Esophagus squamous epithelium (tissue), 5 donors: ENCODE measurements at regions not wholly inside any gene's neighbourhood (a gene's known extent, or its start where the extent isn't known, plus 50 kb on each side); places are given as distances from the start of the nearest gene placed in this dataset.

Source experiments
- DNase-seq: peaks from one replicate; lab custom pipeline; 2025; lab: John Stamatoyannopoulos, UW
- H3K27ac ChIP-seq, 4 donors: fragments of 200-600 bp; sonication (generic); one replicate each; pipeline ENCODE4 v1.5.1; 2016 to 2019; ENCODE audit warnings: mild to moderate bottlenecking in 1 of 4
- H3K27me3 ChIP-seq, 4 donors: fragments of 200-600 bp; sonication (generic); 1 replicate in 3 of 4; 2 replicates in 1 of 4; pipeline versions ENCODE4 v1.5.1 to v1.6.0; 2017 to 2021; ENCODE audit warnings: antibody characterized with exemption in 1 of 4
- H3K36me3 ChIP-seq, 3 donors: fragments of 200-600 bp; sonication (generic); one replicate each; pipeline ENCODE4 v1.5.1; 2016 to 2019
- H3K4me1 ChIP-seq, 3 donors: fragments of 200-600 bp; sonication (generic); one replicate each; pipeline ENCODE4 v1.5.1; 2017 to 2019
- H3K4me3 ChIP-seq, 4 donors: fragments of 200-600 bp; sonication (generic); 1 replicate in 3 of 4; 2 replicates in 1 of 4; pipeline ENCODE4 v1.5.1; 2016 to 2019; ENCODE audit warnings: mild to moderate bottlenecking in 2 of 4, moderate library complexity in 1 of 4
- H3K9me3 ChIP-seq, 3 donors: fragments of 200-600 bp; sonication (generic); one replicate each; pipeline ENCODE4 v1.5.1; 2016 to 2019
- POLR2A ChIP-seq, 4 donors: fragments of 450-650 bp; IDR thresholded peaks; one replicate each; pipeline ENCODE4 v1.6.1; 2017; ENCODE audit warnings: antibody characterized with exemption in 4 of 4, mild to moderate bottlenecking in 4 of 4, moderate library complexity in 3 of 4
- WGBS, 2 donors: methylation state at CpG; one replicate each; pipeline ENCODE4 v1.1.5; 2018; 5-methylcytosine and 5-hydroxymethylcytosine counted together
- intact Hi-C: fragments of 100-400 bp; cut with DNase I; formaldehyde crosslinking; loops from one replicate; pipeline ENCODE4 v1.15.0; 2022
- TF ChIP-seq, protein P1 (sequence below), 6 experiments: fragments of 450-650 bp in 4 of 6; fragments of 200-600 bp in 2 of 6; sonication (generic) in 2 of 6; IDR thresholded peaks; one replicate each; pipeline ENCODE4 v1.5.1; 2016 to 2019; ENCODE audit warnings: antibody characterized with exemption in 6 of 6, mild to moderate bottlenecking in 4 of 6, moderate library complexity in 4 of 6
- donor health status: DM: yes; HTN: yes; CAD: no.

GRCh38 chr14:84361476-84361875, 1168.5 kb upstream of the FLRT2 start:
- WGBS, 2 donors = 57 to 60% methylated on average over 2 of the region's 2 CpGs
- no peaks in the 10 kb centered on the region for H3K9me3 ChIP-seq
- H3K4me1 ChIP-seq = no peaks in the 10 kb centered on the region
- H3K27me3 ChIP-seq = no peaks in the 10 kb centered on the region
- no peak for DNase-seq
- no peak overlapping the region for H3K4me3 ChIP-seq
- no peak for TF ChIP-seq POLR2A (IDR thresholded peaks at IDR 0.05)
- no peak overlapping the region for H3K27ac ChIP-seq
- intact Hi-C loops = no loop called here
- H3K36me3 ChIP-seq = no peaks in the 10 kb centered on the region

- Histone ChIP-seq H3K4me1 (no peaks in the 10 kb centered on the region), H3K27ac (no peak overlapping the region), H3K27me3 (no peaks in the 10 kb centered on the region), H3K4me3 (no peak overlapping the region), H3K36me3 (no peaks in the 10 kb centered on the region), H3K9me3 (no peaks in the 10 kb centered on the region)
- intact Hi-C loops = no loop called here
- TF ChIP-seq, protein P1, sequence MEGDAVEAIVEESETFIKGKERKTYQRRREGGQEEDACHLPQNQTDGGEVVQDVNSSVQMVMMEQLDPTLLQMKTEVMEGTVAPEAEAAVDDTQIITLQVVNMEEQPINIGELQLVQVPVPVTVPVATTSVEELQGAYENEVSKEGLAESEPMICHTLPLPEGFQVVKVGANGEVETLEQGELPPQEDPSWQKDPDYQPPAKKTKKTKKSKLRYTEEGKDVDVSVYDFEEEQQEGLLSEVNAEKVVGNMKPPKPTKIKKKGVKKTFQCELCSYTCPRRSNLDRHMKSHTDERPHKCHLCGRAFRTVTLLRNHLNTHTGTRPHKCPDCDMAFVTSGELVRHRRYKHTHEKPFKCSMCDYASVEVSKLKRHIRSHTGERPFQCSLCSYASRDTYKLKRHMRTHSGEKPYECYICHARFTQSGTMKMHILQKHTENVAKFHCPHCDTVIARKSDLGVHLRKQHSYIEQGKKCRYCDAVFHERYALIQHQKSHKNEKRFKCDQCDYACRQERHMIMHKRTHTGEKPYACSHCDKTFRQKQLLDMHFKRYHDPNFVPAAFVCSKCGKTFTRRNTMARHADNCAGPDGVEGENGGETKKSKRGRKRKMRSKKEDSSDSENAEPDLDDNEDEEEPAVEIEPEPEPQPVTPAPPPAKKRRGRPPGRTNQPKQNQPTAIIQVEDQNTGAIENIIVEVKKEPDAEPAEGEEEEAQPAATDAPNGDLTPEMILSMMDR (IDR thresholded peaks at IDR 0.05) = no peak
- TF ChIP-seq POLR2A (IDR thresholded peaks at IDR 0.05) = no peak
- DNase-seq = no peak
Observed at GRCh38 chr14:84375235-84375634, 1154.7 kb upstream of the FLRT2 start.

GRCh38 chr14:84390010-84390409, 1139.9 kb upstream of the FLRT2 start:
- Histone ChIP-seq H3K9me3 (no peaks in the 10 kb centered on the region), H3K4me3 (no peak overlapping the region), H3K27ac (no peak overlapping the region), H3K4me1 (no peaks in the 10 kb centered on the region), H3K27me3 (no peaks in the 10 kb centered on the region), H3K36me3 (no peaks in the 10 kb centered on the region)
- TF ChIP-seq, protein P1 (IDR thresholded peaks at IDR 0.05) = no peak
- TF ChIP-seq POLR2A (IDR thresholded peaks at IDR 0.05) = no peak
- 51 to 70% methylated on average over 3 of the region's 3 CpGs for WGBS, 2 donors
- intact Hi-C loops = no loop called here
- DNase-seq = no peak

DNA sequence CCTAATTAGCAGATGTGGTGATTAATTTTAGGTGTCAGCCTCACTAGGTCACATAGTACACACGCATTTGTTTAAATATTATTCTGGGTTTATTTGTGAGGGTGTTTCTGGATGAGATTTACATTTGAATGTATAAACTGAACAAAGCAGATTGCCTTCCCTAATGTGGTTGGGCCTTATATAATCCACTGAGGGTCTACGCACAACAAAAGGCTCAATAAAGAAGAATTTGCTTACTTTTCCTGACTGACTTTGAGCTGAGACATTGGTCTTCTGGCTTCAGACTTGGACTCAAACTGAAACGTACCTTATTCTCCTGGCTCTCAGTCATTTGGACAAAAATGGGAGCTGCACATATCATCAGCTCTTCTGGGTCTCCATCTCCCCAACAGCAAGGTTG, 1132.3 kb upstream of the FLRT2 start:
- Histone ChIP-seq H3K27me3 (no peaks in the 10 kb centered on the region), H3K9me3 (peaks cover 0 to 9% (median 0%) of the 10 kb centered on the region in 3 donors), H3K4me1 (no peaks in the 10 kb centered on the region), H3K27ac (no peak overlapping the region), H3K36me3 (no peaks in the 10 kb centered on the region), H3K4me3 (no peak overlapping the region)
- no peak for TF ChIP-seq POLR2A (IDR thresholded peaks at IDR 0.05)
- TF ChIP-seq, protein P1 (IDR thresholded peaks at IDR 0.05) = no peak
- DNase-seq = no peak
- WGBS, 2 donors = 68 to 76% methylated on average over 3 of the region's 3 CpGs
- intact Hi-C loops = no loop called here

- intact Hi-C loops = no loop called here
- no peak for DNase-seq
Observed at GRCh38 chr14:84399296-84399910, 1130.5 kb upstream of the FLRT2 start.

More at GRCh38 chr14:84399296-84399910, 1130.5 kb upstream of the FLRT2 start:
- Histone ChIP-seq H3K27ac (no peak overlapping the region), H3K4me3 (no peak overlapping the region), H3K9me3 (peaks cover 0 to 9% (median 0%) of the 10 kb centered on the region in 3 donors), H3K4me1 (peaks cover 0 to 13% (median 0%) of the 10 kb centered on the region in 3 donors), H3K36me3 (no peaks in the 10 kb centered on the region), H3K27me3 (no peaks in the 10 kb centered on the region)
- WGBS, 2 donors = 100% methylated on average over 4 to 7 of the region's 62 CpGs
- TF ChIP-seq POLR2A (IDR thresholded peaks at IDR 0.05) = no peak
- TF ChIP-seq, protein P1 (IDR thresholded peaks at IDR 0.05) = no peak
